Osteoblast (primary cell): ENCODE measurements at regions not wholly inside any gene's neighbourhood (a gene's known extent, or its start where the extent isn't known, plus 50 kb on each side); places are given as distances from the start of the nearest gene placed in this dataset.

Source experiments
- DNase-seq: peaks from one replicate; pipeline ENCODE4 v3.0.0; 2011; ENCODE audit warnings: low spot score, mixed read lengths; ENCODE audit not compliant: insufficient read length; ENCODE audit errors: missing footprints
- H2AFZ ChIP-seq: 2 replicates; pipeline ENCODE4 v1.6.0; 2011; ENCODE audit warnings: mild to moderate bottlenecking, low read length
- H3K27ac ChIP-seq: 2 replicates; pipeline ENCODE4 v1.5.1; 2011; ENCODE audit warnings: mild to moderate bottlenecking, low read depth, low read length, moderate library complexity
- H3K27me3 ChIP-seq: 2 replicates; pipeline ENCODE4 v1.6.0; 2012; ENCODE audit warnings: mild to moderate bottlenecking, control low read depth, inconsistent platforms, low read length, moderate library complexity; ENCODE audit not compliant: insufficient read depth
- H3K36me3 ChIP-seq: 2 replicates; pipeline ENCODE4 v1.5.1; 2011; ENCODE audit warnings: mild to moderate bottlenecking, low read length, control low read depth, moderate library complexity; ENCODE audit not compliant: insufficient read depth
- H3K4me1 ChIP-seq: 2 replicates; pipeline ENCODE4 v1.5.1; 2011; ENCODE audit warnings: mild to moderate bottlenecking, low read length, control low read depth, moderate library complexity; ENCODE audit not compliant: insufficient read depth
- H3K4me2 ChIP-seq: 2 replicates; pipeline ENCODE4 v1.6.0; 2011; ENCODE audit warnings: mild to moderate bottlenecking, low read length; ENCODE audit not compliant: insufficient read depth
- H3K4me3 ChIP-seq: fragments of 200-600 bp; sonication (generic); 3 replicates; pipeline ENCODE4 v1.5.1; 2012; ENCODE audit warnings: mild to moderate bottlenecking, low read length, inconsistent platforms; ENCODE audit not compliant: insufficient read depth
- H3K79me2 ChIP-seq: 2 replicates; pipeline ENCODE4 v1.6.0; 2012; ENCODE audit warnings: mild to moderate bottlenecking, low read length, control low read depth, inconsistent platforms; ENCODE audit not compliant: insufficient read depth
- H3K9me3 ChIP-seq: 2 replicates; pipeline ENCODE4 v1.5.1; 2011; ENCODE audit warnings: low read depth, low read length, control low read depth
- H4K20me1 ChIP-seq: 2 replicates; pipeline ENCODE4 v1.6.0; 2012; ENCODE audit warnings: mild to moderate bottlenecking, low read length, control low read depth; ENCODE audit not compliant: insufficient read depth
- TF ChIP-seq, protein P1 (sequence below): IDR thresholded peaks from 2 replicates; pipeline ENCODE4 v1.5.1; 2011; ENCODE audit warnings: mild to moderate bottlenecking, low read depth, low read length, moderate library complexity; ENCODE audit errors: extremely low read depth

DNA sequence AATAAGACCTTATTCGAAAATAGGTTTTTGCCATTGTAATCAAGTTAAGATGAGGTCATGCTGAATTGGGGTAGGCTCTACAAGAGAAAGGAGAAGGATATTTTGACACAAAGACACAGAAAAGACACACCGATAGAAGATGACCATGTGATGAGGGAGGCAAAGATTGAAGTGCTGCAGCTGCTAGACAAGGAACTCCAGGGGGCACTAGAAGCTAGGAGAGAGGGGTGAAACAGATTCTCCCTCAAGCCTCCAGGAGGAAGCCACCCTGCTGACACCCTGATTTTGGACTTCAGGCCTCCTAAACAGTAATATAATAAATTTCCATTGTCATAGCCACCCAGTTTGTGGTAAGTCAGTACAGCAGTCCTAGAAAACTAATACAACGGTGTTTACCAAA, 506.8 kb upstream of the CAMK1G start:
- Histone ChIP-seq H2AFZ (no peak overlapping the region), H3K4me2 (no peak overlapping the region), H3K4me3 (no peak overlapping the region), H3K9me3 (no peaks in the 10 kb centered on the region), H3K36me3 (no peaks in the 10 kb centered on the region), H3K27ac (no peak overlapping the region), H3K27me3 (no peaks in the 10 kb centered on the region), H3K4me1 (no peaks in the 10 kb centered on the region), H4K20me1 (no peaks in the 10 kb centered on the region), H3K79me2 (no peaks in the 10 kb centered on the region)
- TF ChIP-seq, protein P1, sequence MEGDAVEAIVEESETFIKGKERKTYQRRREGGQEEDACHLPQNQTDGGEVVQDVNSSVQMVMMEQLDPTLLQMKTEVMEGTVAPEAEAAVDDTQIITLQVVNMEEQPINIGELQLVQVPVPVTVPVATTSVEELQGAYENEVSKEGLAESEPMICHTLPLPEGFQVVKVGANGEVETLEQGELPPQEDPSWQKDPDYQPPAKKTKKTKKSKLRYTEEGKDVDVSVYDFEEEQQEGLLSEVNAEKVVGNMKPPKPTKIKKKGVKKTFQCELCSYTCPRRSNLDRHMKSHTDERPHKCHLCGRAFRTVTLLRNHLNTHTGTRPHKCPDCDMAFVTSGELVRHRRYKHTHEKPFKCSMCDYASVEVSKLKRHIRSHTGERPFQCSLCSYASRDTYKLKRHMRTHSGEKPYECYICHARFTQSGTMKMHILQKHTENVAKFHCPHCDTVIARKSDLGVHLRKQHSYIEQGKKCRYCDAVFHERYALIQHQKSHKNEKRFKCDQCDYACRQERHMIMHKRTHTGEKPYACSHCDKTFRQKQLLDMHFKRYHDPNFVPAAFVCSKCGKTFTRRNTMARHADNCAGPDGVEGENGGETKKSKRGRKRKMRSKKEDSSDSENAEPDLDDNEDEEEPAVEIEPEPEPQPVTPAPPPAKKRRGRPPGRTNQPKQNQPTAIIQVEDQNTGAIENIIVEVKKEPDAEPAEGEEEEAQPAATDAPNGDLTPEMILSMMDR = peak; percentile 51
- no peak for DNase-seq

DNA sequence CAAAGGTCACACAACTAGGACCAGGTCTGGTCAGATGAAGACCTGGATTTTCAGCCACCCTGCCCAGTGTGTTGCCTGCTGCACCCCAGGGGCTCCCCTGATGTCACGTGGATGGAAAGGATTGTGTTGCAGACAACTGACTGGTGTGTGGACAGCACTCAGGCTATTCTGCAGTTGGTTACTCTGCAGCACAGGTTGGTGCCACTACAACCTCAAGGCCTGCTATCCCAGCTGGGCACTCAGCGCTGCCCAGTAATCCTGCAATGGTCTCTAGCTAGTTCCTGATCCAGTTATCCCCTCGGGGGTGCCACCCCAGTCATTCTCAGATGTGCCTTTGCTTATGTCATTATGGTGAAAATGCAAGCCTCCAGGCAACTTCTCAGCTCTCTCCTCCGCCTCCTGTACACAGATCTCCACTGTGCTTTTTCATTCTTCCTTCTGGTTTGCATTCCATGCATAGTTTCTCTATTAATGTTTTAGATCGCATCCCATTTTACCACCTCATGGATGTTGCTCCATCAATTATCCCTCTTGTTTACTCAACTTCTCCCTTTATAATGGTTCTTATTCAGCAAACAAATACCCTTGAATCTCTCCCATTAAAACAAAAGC, 503.2 kb upstream of the CAMK1G start:
- Histone ChIP-seq H4K20me1 (no peaks in the 10 kb centered on the region), H3K4me2 (no peak overlapping the region), H3K4me3 (no peak overlapping the region), H3K27me3 (no peaks in the 10 kb centered on the region), H3K36me3 (no peaks in the 10 kb centered on the region), H3K79me2 (no peaks in the 10 kb centered on the region), H3K4me1 (no peaks in the 10 kb centered on the region), H2AFZ (no peak overlapping the region), H3K27ac (no peak overlapping the region), H3K9me3 (no peaks in the 10 kb centered on the region)
- TF ChIP-seq, protein P1 = no peak
- DNase-seq = no peak

DNA sequence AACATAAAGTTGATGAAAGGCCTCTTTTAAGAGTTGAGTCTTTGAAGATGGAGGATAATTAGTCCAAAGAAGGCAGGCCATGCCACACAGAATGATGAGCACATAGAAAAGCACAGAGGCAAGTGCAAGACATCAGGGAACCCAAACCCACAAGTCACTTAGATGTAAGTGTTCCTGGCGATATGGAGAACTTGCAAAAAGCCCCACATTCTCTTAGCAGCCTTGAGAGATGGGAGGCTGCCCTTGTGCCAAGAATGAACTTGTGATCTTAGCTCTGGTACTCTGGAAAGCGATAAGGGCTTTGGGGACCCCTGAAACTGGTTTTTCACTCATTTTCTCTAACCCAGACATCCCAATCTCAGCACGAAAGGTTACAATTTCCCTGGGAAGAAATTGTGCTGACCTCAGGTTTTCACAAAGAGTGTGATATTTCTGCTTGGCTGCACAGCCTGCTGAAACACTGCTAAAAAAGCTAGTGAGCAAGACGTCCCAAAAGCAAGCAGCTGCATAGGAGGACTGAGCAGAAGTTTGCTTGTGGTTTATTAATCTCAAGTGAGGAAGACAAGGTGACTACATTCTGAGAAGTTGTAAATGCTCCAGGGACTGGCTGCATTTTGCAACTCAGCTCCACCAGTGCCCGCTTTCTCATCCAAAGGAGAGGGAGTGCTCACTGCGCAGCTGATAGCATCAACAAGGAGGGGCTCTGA, 496.9 kb upstream of the CAMK1G start:
- Histone ChIP-seq H3K27me3 (no peaks in the 10 kb centered on the region), H2AFZ (no peak overlapping the region), H3K9me3 (no peaks in the 10 kb centered on the region), H3K4me2 (no peak overlapping the region), H3K4me3 (no peak overlapping the region), H3K36me3 (no peaks in the 10 kb centered on the region), H4K20me1 (no peaks in the 10 kb centered on the region), H3K79me2 (no peaks in the 10 kb centered on the region), H3K4me1 (no peaks in the 10 kb centered on the region), H3K27ac (no peak overlapping the region)
- TF ChIP-seq, protein P1 = no peak
- DNase-seq = no peak

DNA sequence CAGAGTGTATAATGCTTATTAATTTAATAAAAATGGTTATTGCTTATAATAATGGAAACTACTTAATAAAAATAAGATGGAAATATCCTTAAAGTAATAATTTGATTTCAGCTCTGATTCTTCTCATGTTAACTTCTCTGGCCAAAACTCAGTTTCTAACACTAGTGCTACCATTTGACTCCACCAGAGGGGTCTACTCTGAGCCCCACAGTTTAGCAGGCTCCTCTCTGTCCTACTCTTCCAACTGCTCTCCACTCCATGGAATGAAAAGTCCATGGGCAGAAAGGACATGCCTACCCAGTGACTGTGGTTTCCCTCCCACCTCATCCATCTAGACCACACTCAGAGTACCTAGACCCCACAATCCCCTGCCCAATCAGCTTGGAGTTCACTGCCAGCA, 489.1 kb upstream of the CAMK1G start:
- DNase-seq = no peak
- Histone ChIP-seq H3K27me3 (no peaks in the 10 kb centered on the region), H3K36me3 (no peaks in the 10 kb centered on the region), H3K4me2 (no peak overlapping the region), H3K79me2 (no peaks in the 10 kb centered on the region), H3K27ac (no peak overlapping the region), H2AFZ (no peak overlapping the region), H4K20me1 (no peaks in the 10 kb centered on the region), H3K9me3 (no peaks in the 10 kb centered on the region), H3K4me1 (no peaks in the 10 kb centered on the region), H3K4me3 (no peak overlapping the region)
- TF ChIP-seq, protein P1 = no peak
